ENCODE measurements at regions not wholly inside any gene's neighbourhood (a gene's known extent, or its start where the extent isn't known, plus 50 kb on each side); places are given as distances from the start of the nearest gene placed in this dataset.
"Not testable (repeated sequence)": the region's sequence is repeated elsewhere in the genome, so short reads cannot be mapped to it uniquely, and the experiment has no call there.

GRCh38 chr4:33714971-33715370 lies 2529.3 kb downstream of the ARAP2 start:
- H3K4me1 ChIP-seq (ENCODE audit: insufficient read depth, low read length) = no peaks in the 10 kb centered on the region
- no peaks in the 10 kb centered on the region for H3K27me3 ChIP-seq (ENCODE audit: control insufficient read depth in 1 of 2, insufficient read depth in 2 of 2, low read length in 2 of 2)
- H3K9me3 ChIP-seq (ENCODE audit: low read length) = no peaks in the 10 kb centered on the region
- H3K4me3 ChIP-seq (ENCODE audit: low read depth in 1 of 2, low read length in 2 of 2) = no peak overlapping the region
- H3K9ac ChIP-seq (ENCODE audit: low read length) = no peak overlapping the region
- no peak overlapping the region for H3K27ac ChIP-seq (ENCODE audit: low read depth, low read length)
- H3K36me3 ChIP-seq (ENCODE audit: insufficient read depth, low read length) = no peaks in the 10 kb centered on the region

- no peaks in the 10 kb centered on the region for H3K36me3 ChIP-seq (ENCODE audit: insufficient read depth, low read length)
- no peak overlapping the region for H3K27ac ChIP-seq (ENCODE audit: low read depth, low read length)
- H3K27me3 ChIP-seq (ENCODE audit: control insufficient read depth in 1 of 2, insufficient read depth in 2 of 2, low read length in 2 of 2) = no peaks in the 10 kb centered on the region
- no peak overlapping the region for H3K9ac ChIP-seq (ENCODE audit: low read length)
- H3K4me3 ChIP-seq (ENCODE audit: low read depth in 1 of 2, low read length in 2 of 2) = no peak overlapping the region
- no peaks in the 10 kb centered on the region for H3K4me1 ChIP-seq (ENCODE audit: insufficient read depth, low read length)
- no peaks in the 10 kb centered on the region for H3K9me3 ChIP-seq (ENCODE audit: low read length)
These were observed 2528.4 kb downstream of the ARAP2 start for GRCh38 chr4:33715841-33716395.

GRCh38 chr4:33722254-33722653 lies 2522.1 kb downstream of the ARAP2 start:
- no peaks in the 10 kb centered on the region for H3K4me1 ChIP-seq (ENCODE audit: insufficient read depth, low read length)
- no peaks in the 10 kb centered on the region for H3K9me3 ChIP-seq (ENCODE audit: low read length)
- H3K9ac ChIP-seq (ENCODE audit: low read length) = no peak overlapping the region
- no peaks in the 10 kb centered on the region for H3K27me3 ChIP-seq (ENCODE audit: control insufficient read depth in 1 of 2, insufficient read depth in 2 of 2, low read length in 2 of 2)
- H3K27ac ChIP-seq (ENCODE audit: low read depth, low read length) = no peak overlapping the region
- no peaks in the 10 kb centered on the region for H3K36me3 ChIP-seq (ENCODE audit: insufficient read depth, low read length)
- H3K4me3 ChIP-seq (ENCODE audit: low read depth in 1 of 2, low read length in 2 of 2) = no peak overlapping the region

GRCh38 chr4:33722800-33723516 lies 2521.4 kb downstream of the ARAP2 start:
- H3K4me1 ChIP-seq (ENCODE audit: insufficient read depth, low read length) = no peaks in the 10 kb centered on the region
- no peaks in the 10 kb centered on the region for H3K36me3 ChIP-seq (ENCODE audit: insufficient read depth, low read length)
- no peak overlapping the region for H3K9ac ChIP-seq (ENCODE audit: low read length)
- H3K4me3 ChIP-seq (ENCODE audit: low read depth in 1 of 2, low read length in 2 of 2) = no peak overlapping the region
- no peaks in the 10 kb centered on the region for H3K9me3 ChIP-seq (ENCODE audit: low read length)
- no peak overlapping the region for H3K27ac ChIP-seq (ENCODE audit: low read depth, low read length)
- H3K27me3 ChIP-seq (ENCODE audit: control insufficient read depth in 1 of 2, insufficient read depth in 2 of 2, low read length in 2 of 2) = no peaks in the 10 kb centered on the region

- H3K27ac ChIP-seq (ENCODE audit: low read depth, low read length) = no peak overlapping the region
- no peaks in the 10 kb centered on the region for H3K36me3 ChIP-seq (ENCODE audit: insufficient read depth, low read length)
- H3K9ac ChIP-seq (ENCODE audit: low read length) = no peak overlapping the region
- no peaks in the 10 kb centered on the region for H3K27me3 ChIP-seq (ENCODE audit: control insufficient read depth in 1 of 2, insufficient read depth in 2 of 2, low read length in 2 of 2)
- no peaks in the 10 kb centered on the region for H3K4me1 ChIP-seq (ENCODE audit: insufficient read depth, low read length)
- no peak overlapping the region for H3K4me3 ChIP-seq (ENCODE audit: low read depth in 1 of 2, low read length in 2 of 2)
- no peaks in the 10 kb centered on the region for H3K9me3 ChIP-seq (ENCODE audit: low read length)
These were observed 2519.6 kb downstream of the ARAP2 start for GRCh38 chr4:33724685-33725084.

- Histone ChIP-seq H3K9me3 (ENCODE audit: low read length) (no peaks in the 10 kb centered on the region), H3K36me3 (ENCODE audit: insufficient read depth, low read length) (no peaks in the 10 kb centered on the region), H3K27me3 (ENCODE audit: control insufficient read depth in 1 of 2, insufficient read depth in 2 of 2, low read length in 2 of 2) (no peaks in the 10 kb centered on the region), H3K4me3 (ENCODE audit: low read depth in 1 of 2, low read length in 2 of 2) (no peak overlapping the region), H3K9ac (ENCODE audit: low read length) (no peak overlapping the region), H3K4me1 (ENCODE audit: insufficient read depth, low read length) (no peaks in the 10 kb centered on the region), H3K27ac (ENCODE audit: low read depth, low read length) (no peak overlapping the region)
These were observed 2518.5 kb downstream of the ARAP2 start for GRCh38 chr4:33725861-33726260.

- no peak overlapping the region for H3K9ac ChIP-seq (ENCODE audit: low read length)
- no peaks in the 10 kb centered on the region for H3K36me3 ChIP-seq (ENCODE audit: insufficient read depth, low read length)
- no peaks in the 10 kb centered on the region for H3K4me1 ChIP-seq (ENCODE audit: insufficient read depth, low read length)
- no peak overlapping the region for H3K27ac ChIP-seq (ENCODE audit: low read depth, low read length)
- H3K27me3 ChIP-seq (ENCODE audit: control insufficient read depth in 1 of 2, insufficient read depth in 2 of 2, low read length in 2 of 2) = no peaks in the 10 kb centered on the region
- no peaks in the 10 kb centered on the region for H3K9me3 ChIP-seq (ENCODE audit: low read length)
- no peak overlapping the region for H3K4me3 ChIP-seq (ENCODE audit: low read depth in 1 of 2, low read length in 2 of 2)
These were observed 2506.6 kb downstream of the ARAP2 start for GRCh38 chr4:33737726-33738125.

- Histone ChIP-seq H3K27me3 (ENCODE audit: control insufficient read depth in 1 of 2, insufficient read depth in 2 of 2, low read length in 2 of 2) (no peaks in the 10 kb centered on the region), H3K27ac (ENCODE audit: low read depth, low read length) (no peak overlapping the region), H3K4me3 (ENCODE audit: low read depth in 1 of 2, low read length in 2 of 2) (no peak overlapping the region), H3K4me1 (ENCODE audit: insufficient read depth, low read length) (no peaks in the 10 kb centered on the region), H3K36me3 (ENCODE audit: insufficient read depth, low read length) (no peaks in the 10 kb centered on the region), H3K9ac (ENCODE audit: low read length) (no peak overlapping the region), H3K9me3 (ENCODE audit: low read length) (no peaks in the 10 kb centered on the region)
These were observed 2504.3 kb downstream of the ARAP2 start for GRCh38 chr4:33739884-33740632.

GRCh38 chr4:33740871-33741270 lies 2503.4 kb downstream of the ARAP2 start:
- not testable (repeated sequence) for H3K9ac ChIP-seq (ENCODE audit: low read length); H3K4me3 ChIP-seq (ENCODE audit: low read depth in 1 of 2, low read length in 2 of 2); H3K36me3 ChIP-seq (ENCODE audit: insufficient read depth, low read length); H3K27ac ChIP-seq (ENCODE audit: low read depth, low read length); H3K9me3 ChIP-seq (ENCODE audit: low read length); H3K4me1 ChIP-seq (ENCODE audit: insufficient read depth, low read length); H3K27me3 ChIP-seq (ENCODE audit: control insufficient read depth in 1 of 2, insufficient read depth in 2 of 2, low read length in 2 of 2)

- Histone ChIP-seq H3K9ac (ENCODE audit: low read length) (no peak overlapping the region), H3K4me3 (ENCODE audit: low read depth in 1 of 2, low read length in 2 of 2) (no peak overlapping the region), H3K27me3 (ENCODE audit: control insufficient read depth in 1 of 2, insufficient read depth in 2 of 2, low read length in 2 of 2) (no peaks in the 10 kb centered on the region), H3K9me3 (ENCODE audit: low read length) (no peaks in the 10 kb centered on the region), H3K4me1 (ENCODE audit: insufficient read depth, low read length) (no peaks in the 10 kb centered on the region), H3K27ac (ENCODE audit: low read depth, low read length) (no peak overlapping the region), H3K36me3 (ENCODE audit: insufficient read depth, low read length) (no peaks in the 10 kb centered on the region)
These were observed 2497.3 kb downstream of the ARAP2 start for GRCh38 chr4:33746979-33747378.

- no peaks in the 10 kb centered on the region for H3K36me3 ChIP-seq (ENCODE audit: insufficient read depth, low read length)
- H3K27me3 ChIP-seq (ENCODE audit: control insufficient read depth in 1 of 2, insufficient read depth in 2 of 2, low read length in 2 of 2) = no peaks in the 10 kb centered on the region
- H3K4me3 ChIP-seq (ENCODE audit: low read depth in 1 of 2, low read length in 2 of 2) = no peak overlapping the region
- no peak overlapping the region for H3K9ac ChIP-seq (ENCODE audit: low read length)
- no peaks in the 10 kb centered on the region for H3K4me1 ChIP-seq (ENCODE audit: insufficient read depth, low read length)
- no peak overlapping the region for H3K27ac ChIP-seq (ENCODE audit: low read depth, low read length)
- no peaks in the 10 kb centered on the region for H3K9me3 ChIP-seq (ENCODE audit: low read length)
These were observed 2493.3 kb downstream of the ARAP2 start for GRCh38 chr4:33751050-33751449.
